ENCODE measurements at regions not wholly inside any gene's neighbourhood (a gene's known extent, or its start where the extent isn't known, plus 50 kb on each side); places are given as distances from the start of the nearest gene placed in this dataset.

GRCh38 chr10:113450046-113450804 is 102.6 kb upstream of the HABP2 start:
- H2AFZ ChIP-seq = no peak overlapping the region
- H3K4me3 ChIP-seq = no peak overlapping the region
- no peaks in the 10 kb centered on the region for H3K27me3 Mint-ChIP-seq (ENCODE audit: insufficient read depth, low read depth, poor library complexity)
- H4K20me1 ChIP-seq (replicated peaks; ENCODE audit: insufficient read depth) = no peaks in the 10 kb centered on the region; the same call in 1 of the 2 replicates
- TF ChIP-seq CREB1 (CRISPR knock-in tag; IDR thresholded peaks at IDR 0.05; ENCODE audit: low read depth) (no peak), ZNF331 (CRISPR knock-in tag; IDR thresholded peaks at IDR 0.05; ENCODE audit: low read depth) (no peak), ZNF114 (CRISPR knock-in tag; IDR thresholded peaks at IDR 0.05) (no peak), NANOG (IDR thresholded peaks at IDR 0.05; ENCODE audit: borderline replicate concordance) (no peak), ETS1 (IDR thresholded peaks at IDR 0.05) (no peak), POLR2AphosphoS5 (IDR thresholded peaks at IDR 0.05; ENCODE audit: low read depth) (no peak)
- H3K9me2 ChIP-seq (ENCODE audit: insufficient read depth) = no peaks in the 10 kb centered on the region
- ATAC-seq (no peak), DNase-seq (ENCODE audit: low spot score) (no peak)
- H3K27me3 ChIP-seq (ENCODE audit: insufficient read depth) = no peaks in the 10 kb centered on the region
- no peaks in the 10 kb centered on the region for H3K79me2 ChIP-seq (replicated peaks; ENCODE audit: insufficient read depth)
- H3K36me3 Mint-ChIP-seq (ENCODE audit: low read depth) = no peaks in the 10 kb centered on the region
- no peak overlapping the region for H3K4me3 Mint-ChIP-seq
- H3F3A ChIP-seq (replicated peaks; ENCODE audit: low read depth) = no peaks in the 10 kb centered on the region
- H3K4me1 ChIP-seq (ENCODE audit: insufficient read depth) = no peaks in the 10 kb centered on the region
- H3K4me1 Mint-ChIP-seq = peaks cover 2% of the 10 kb centered on the region; the same call in 2 of the 3 replicates
- no peak overlapping the region for H3K27ac ChIP-seq (ENCODE audit: low read depth)
- H3K36me3 ChIP-seq (ENCODE audit: insufficient read depth) = no peaks in the 10 kb centered on the region
- no peaks in the 10 kb centered on the region for H3K9me3 Mint-ChIP-seq
- H3K27ac Mint-ChIP-seq = no peak overlapping the region
- no peak overlapping the region for H3K4me2 ChIP-seq

- Histone ChIP-seq H3K4me2 (no peak overlapping the region), H3K27me3 (ENCODE audit: insufficient read depth) (no peaks in the 10 kb centered on the region), H2AFZ (no peak overlapping the region), H3K36me3 (ENCODE audit: insufficient read depth) (no peaks in the 10 kb centered on the region), H3K79me2 (replicated peaks; ENCODE audit: insufficient read depth) (no peaks in the 10 kb centered on the region), H3F3A (replicated peaks; ENCODE audit: low read depth) (no peaks in the 10 kb centered on the region), H3K27ac (ENCODE audit: low read depth) (no peak overlapping the region), H4K20me1 (replicated peaks; ENCODE audit: insufficient read depth) (no peaks in the 10 kb centered on the region; the same call in 1 of the 2 replicates), H3K4me1 (ENCODE audit: insufficient read depth) (no peaks in the 10 kb centered on the region), H3K4me3 (no peak overlapping the region), H3K9me2 (ENCODE audit: insufficient read depth) (no peaks in the 10 kb centered on the region)
- no peak overlapping the region for H3K27ac Mint-ChIP-seq
- no peaks in the 10 kb centered on the region for H3K9me3 Mint-ChIP-seq
- no peak overlapping the region for H3K4me3 Mint-ChIP-seq
- ATAC-seq (no peak), DNase-seq (ENCODE audit: low spot score) (no peak)
- no peaks in the 10 kb centered on the region for H3K36me3 Mint-ChIP-seq (ENCODE audit: low read depth)
- H3K4me1 Mint-ChIP-seq = peaks cover 2% of the 10 kb centered on the region; the same call in 2 of the 3 replicates
- no peak for TF ChIP-seq ZNF331 (CRISPR knock-in tag; IDR thresholded peaks at IDR 0.05; ENCODE audit: low read depth)
- TF ChIP-seq EZH2phosphoT487 (IDR thresholded peaks at IDR 0.05; ENCODE audit: unreplicated experiment) = no peak
- no peak for TF ChIP-seq CREB1 (CRISPR knock-in tag; IDR thresholded peaks at IDR 0.05; ENCODE audit: low read depth)
- no peak for TF ChIP-seq NANOG (IDR thresholded peaks at IDR 0.05; ENCODE audit: borderline replicate concordance)
- TF ChIP-seq ZNF114 (CRISPR knock-in tag; IDR thresholded peaks at IDR 0.05) = no peak
- TF ChIP-seq REST (IDR thresholded peaks at IDR 0.05; ENCODE audit: unreplicated experiment) = no peak
- no peak for TF ChIP-seq POLR2AphosphoS5 (IDR thresholded peaks at IDR 0.05; ENCODE audit: low read depth)
- no peak for TF ChIP-seq ZNF462 (CRISPR knock-in tag; IDR thresholded peaks at IDR 0.05)
- no peaks in the 10 kb centered on the region for H3K27me3 Mint-ChIP-seq (ENCODE audit: insufficient read depth, low read depth, poor library complexity)
Observed at GRCh38 chr10:113450906-113451305, 101.9 kb upstream of the HABP2 start.
